Choroid plexus epithelial cell (primary cell): ENCODE measurements at regions not wholly inside any gene's neighbourhood (a gene's known extent, or its start where the extent isn't known, plus 50 kb on each side); places are given as distances from the start of the nearest gene placed in this dataset.

ENCODE experiments used
- DNase-seq: peaks from one replicate; pipeline ENCODE4 v3.0.0-alpha.2; 2010; ENCODE audit warnings: low read depth
- H3K4me3 ChIP-seq: 2 replicates; pipeline ENCODE4 v1.5.1; 2011; ENCODE audit warnings: low read depth, mild to moderate bottlenecking, control low read depth, low read length, moderate library complexity
- TF ChIP-seq, protein P1 (sequence below): conservative IDR thresholded peaks from 2 replicates; pipeline ENCODE4 v1.5.1; 2011; ENCODE audit warnings: low read depth, mild to moderate bottlenecking, control low read depth, inconsistent platforms, low read length, moderate library complexity

- H3K4me3 ChIP-seq = no peak overlapping the region
- DNase-seq = peak; percentile 13
- TF ChIP-seq, protein P1, sequence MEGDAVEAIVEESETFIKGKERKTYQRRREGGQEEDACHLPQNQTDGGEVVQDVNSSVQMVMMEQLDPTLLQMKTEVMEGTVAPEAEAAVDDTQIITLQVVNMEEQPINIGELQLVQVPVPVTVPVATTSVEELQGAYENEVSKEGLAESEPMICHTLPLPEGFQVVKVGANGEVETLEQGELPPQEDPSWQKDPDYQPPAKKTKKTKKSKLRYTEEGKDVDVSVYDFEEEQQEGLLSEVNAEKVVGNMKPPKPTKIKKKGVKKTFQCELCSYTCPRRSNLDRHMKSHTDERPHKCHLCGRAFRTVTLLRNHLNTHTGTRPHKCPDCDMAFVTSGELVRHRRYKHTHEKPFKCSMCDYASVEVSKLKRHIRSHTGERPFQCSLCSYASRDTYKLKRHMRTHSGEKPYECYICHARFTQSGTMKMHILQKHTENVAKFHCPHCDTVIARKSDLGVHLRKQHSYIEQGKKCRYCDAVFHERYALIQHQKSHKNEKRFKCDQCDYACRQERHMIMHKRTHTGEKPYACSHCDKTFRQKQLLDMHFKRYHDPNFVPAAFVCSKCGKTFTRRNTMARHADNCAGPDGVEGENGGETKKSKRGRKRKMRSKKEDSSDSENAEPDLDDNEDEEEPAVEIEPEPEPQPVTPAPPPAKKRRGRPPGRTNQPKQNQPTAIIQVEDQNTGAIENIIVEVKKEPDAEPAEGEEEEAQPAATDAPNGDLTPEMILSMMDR = no peak
Observed at GRCh38 chr1:14255711-14256110, 342.8 kb upstream of the KAZN start.

- H3K4me3 ChIP-seq = no peak overlapping the region
- TF ChIP-seq, protein P1 = no peak
- DNase-seq = peak; percentile 44
Observed at GRCh38 chr1:14259191-14259757, 339.2 kb upstream of the KAZN start.

- H3K4me3 ChIP-seq = no peak overlapping the region
- DNase-seq = no peak
- TF ChIP-seq, protein P1 = no peak
Observed at GRCh38 chr1:14260480-14260879, 338.0 kb upstream of the KAZN start.

DNA sequence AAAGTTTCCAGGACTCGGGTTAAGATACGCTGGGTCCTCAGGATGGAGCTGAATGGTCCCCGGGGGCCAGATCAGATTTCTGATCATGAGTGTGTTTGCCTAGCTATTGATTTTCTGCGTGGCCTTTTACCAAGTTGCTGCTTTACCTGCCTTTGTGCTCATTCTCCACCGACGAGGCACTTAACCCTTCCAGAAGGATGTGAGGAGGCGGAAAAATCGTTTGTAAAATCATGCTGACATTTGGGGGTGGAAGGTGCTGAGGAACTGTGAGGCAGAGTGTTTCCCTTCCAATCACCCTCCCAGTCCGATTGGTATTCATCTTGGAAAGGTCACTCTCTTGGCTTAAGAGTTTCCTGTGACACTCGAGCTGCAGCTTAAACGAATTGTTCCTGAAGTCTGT, 337.1 kb upstream of the KAZN start:
- TF ChIP-seq, protein P1 = no peak
- no peak for DNase-seq
- H3K4me3 ChIP-seq = no peak overlapping the region

- no peak overlapping the region for H3K4me3 ChIP-seq
- TF ChIP-seq, protein P1 = no peak
- DNase-seq = no peak
Observed at GRCh38 chr1:14262637-14263036, 335.8 kb upstream of the KAZN start.

- no peak for DNase-seq
- no peak overlapping the region for H3K4me3 ChIP-seq
- TF ChIP-seq, protein P1 = no peak
Observed at GRCh38 chr1:14263225-14263624, 335.3 kb upstream of the KAZN start.

- TF ChIP-seq, protein P1 = no peak
Observed at GRCh38 chr1:14263671-14264070, 334.8 kb upstream of the KAZN start.

More at GRCh38 chr1:14263671-14264070, 334.8 kb upstream of the KAZN start:
- no peak overlapping the region for H3K4me3 ChIP-seq
- no peak for DNase-seq
